Germinal center (tissue), 1 donor: ENCODE measurements at regions not wholly inside any gene's neighbourhood (a gene's known extent, or its start where the extent isn't known, plus 50 kb on each side); places are given as distances from the start of the nearest gene placed in this dataset.

Experiments used
- DNase-seq: peaks from one replicate; pipeline ENCODE4 v3.0.0; 2012; ENCODE audit warnings: mixed read lengths, low spot score

DNA sequence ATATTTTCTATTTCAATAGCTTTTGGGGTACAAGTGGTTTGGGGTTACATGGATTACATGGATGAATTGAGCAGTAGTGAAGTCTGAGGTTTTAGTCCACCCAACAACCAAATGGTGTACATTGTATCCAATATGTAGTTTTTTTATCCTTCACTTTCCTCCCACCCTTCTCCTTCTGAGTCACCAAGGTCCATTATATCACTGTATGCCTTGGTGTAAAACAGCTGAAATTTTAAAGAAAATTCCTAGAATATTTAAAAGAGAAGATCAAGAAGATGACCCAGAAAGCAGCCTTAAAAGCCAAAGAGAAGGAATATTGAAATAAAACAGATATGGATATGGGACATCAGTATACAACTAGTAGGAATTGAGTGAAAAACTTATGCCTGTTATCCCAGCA, 204.2 kb upstream of the COL8A1 start:
- no peak for DNase-seq

DNA sequence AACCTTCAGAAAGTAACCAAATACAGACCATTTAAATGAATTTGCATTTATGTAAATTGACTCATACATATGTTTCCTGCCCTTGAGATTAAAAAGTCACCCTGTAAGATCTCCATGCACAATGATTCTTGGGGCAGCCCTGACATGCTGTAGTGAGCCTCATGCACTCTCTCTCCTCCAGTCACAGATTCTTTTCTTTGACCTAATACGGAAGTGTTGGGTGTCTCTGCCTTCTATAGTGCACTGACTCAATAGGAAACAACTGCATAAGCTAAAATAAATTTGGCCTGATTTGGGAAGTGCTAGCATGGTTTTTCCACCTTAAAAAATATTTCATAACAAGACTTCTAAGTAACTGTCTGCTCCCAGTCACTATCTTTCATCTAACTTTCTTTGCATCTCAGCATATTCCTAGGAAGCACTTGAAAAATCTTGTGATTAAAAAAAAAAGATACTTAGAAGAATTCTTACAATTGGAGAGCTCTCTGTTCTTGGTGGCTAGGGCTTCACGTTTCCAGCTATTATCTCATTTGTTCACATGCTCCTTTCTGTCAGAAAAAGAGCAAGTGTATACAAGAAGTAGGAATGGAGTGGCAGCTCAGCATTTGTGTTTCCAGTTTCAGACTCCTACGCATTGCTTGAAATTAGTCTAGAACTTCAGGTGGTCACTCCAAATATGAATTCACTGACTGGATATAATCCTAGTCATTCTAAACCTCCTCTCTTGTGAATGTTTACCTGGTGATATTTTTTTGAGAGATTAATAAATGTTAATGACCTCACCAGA, 207.9 kb upstream of the COL8A1 start:
- no peak for DNase-seq

GRCh38 chr3:99429502-99429901, 208.9 kb upstream of the COL8A1 start:
- no peak for DNase-seq

DNA sequence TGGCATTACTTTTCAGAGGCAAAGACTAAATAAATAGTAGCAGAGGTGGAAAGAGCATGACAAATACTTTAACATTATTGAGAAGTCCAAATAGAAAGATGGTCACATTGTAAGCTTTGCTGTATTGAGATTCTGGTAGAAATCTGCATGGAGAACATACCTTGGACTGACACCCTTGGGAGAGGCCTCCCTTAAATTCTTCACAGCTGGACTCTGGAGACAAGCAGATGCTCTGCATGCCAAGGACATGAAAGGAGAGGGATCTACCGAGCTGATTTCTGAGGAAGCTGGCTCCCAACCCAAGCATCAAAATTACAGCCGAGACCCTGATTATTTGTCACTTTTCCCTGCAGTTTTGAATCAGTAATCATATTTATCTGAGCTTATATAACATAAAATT, 212.5 kb upstream of the COL8A1 start:
- DNase-seq, result no peak

DNA sequence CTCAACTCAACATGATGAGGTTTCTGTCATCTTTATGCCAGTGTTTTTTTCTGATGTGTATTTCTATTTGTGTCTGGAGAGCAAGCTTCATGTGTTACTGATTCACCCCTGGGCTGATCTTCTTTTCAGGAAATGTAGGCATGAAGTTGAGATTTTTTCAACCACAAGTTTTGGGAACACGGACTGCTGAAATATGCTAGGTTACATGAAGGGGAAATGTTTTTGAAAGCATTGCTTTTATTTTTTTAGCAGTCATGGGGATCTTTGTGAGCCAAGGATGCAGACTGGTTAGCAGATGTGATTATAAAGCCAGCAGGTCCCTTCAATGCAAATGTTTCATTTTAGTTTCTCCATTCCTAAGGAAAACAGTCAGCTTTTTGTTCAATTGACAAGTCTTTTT, 219.3 kb upstream of the COL8A1 start:
- no peak for DNase-seq

DNA sequence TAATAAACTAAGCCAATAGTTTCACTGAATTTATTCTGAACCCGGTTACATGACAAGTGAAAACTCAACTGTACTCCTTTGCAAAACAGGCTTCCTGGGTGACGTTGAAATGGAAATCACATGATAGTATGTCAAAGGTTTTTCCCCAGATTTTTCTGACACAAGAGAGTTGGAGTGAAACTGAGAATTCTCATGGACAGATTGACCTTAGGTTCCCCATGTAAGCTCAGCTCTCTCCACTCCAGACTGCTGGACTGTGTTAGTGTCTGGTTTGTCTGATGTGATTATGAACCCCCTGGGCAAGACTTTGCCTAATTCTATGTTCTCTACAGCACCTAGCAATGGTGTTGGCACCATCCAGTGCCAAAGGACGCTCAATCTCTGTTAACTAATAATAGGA, 219.7 kb upstream of the COL8A1 start:
- no peak for DNase-seq

- DNase-seq, result no peak
These were observed 220.2 kb upstream of the COL8A1 start for GRCh38 chr3:99418209-99418635.

DNA sequence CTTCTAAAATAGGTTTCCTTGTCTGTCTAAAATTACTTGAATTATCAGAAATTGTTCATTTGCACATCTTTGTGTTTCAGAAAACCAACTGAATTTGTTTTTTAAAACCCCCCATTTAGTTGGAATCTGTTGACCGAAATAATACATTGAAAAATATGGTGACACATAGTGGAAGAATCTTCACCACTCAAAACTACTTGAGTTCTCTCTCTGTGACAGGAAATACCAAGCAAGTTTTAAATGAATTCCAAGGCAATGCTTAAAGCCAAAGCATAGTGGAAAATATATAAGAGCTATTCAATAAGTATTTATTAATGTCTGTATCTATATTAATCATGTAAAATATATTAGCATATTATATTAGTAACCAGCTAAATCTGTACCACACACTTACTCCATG, 224.9 kb upstream of the COL8A1 start:
- no peak for DNase-seq

GRCh38 chr3:99410789-99411311, 227.5 kb upstream of the COL8A1 start:
- DNase-seq, result no peak

DNA sequence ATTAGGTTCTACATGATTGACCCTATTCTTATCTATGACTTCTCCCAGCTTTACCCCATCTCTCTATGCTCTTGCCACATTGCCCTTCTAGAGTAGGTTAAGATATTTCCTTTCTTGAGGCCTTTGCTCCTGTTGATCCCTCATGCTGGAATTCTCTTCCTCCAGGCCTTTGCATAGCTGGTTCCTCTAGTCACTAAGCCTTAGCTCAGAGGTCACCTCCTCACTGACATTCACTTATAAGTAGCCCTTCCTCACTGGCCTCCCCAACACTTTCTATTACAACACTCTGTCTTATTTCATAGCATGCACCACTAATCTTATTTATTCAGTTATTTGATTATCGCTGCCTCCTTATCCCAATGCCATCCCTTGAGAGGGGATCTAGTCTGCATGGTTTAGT, 228.4 kb upstream of the COL8A1 start:
- DNase-seq, result no peak

GRCh38 chr3:99407257-99407656, 231.1 kb upstream of the COL8A1 start:
- no peak for DNase-seq

DNA sequence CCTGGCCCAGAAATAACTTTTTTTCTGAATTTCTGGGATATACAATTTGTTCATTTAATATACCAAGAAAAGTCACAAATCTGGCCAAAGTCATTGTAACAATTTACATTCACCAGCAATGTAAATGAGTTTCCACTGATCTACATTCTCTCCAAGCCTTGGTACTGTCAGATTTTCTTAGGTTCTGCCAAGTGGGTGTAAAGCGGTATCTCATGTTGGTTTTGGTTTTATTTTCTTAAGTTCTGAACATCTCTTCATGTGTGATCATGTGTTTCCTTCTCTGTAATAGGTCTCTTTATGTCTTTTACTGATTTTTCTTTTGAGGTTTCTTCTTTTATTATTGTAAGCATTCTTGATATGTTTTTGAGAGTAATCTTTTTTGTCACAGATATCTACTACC, 235.6 kb upstream of the COL8A1 start:
- no peak for DNase-seq

DNA sequence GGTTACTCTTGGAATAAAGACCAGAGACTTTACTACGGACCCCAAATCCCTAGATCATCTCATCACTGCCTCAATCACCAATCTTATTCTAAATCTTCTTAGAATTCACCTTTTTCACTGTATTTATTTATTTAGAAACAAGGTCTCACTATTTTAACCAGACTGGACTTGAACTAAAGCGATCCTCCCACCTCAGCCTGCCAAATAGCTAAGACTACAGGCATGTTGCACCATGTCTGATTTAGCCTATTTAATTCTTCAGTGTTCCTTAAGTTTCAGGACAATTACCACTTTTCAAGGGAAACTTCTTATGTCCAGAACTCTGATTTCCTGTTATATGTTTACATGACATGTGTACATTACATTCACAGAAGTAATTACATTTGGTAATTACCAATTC, 238.0 kb upstream of the COL8A1 start:
- DNase-seq, result no peak

DNA sequence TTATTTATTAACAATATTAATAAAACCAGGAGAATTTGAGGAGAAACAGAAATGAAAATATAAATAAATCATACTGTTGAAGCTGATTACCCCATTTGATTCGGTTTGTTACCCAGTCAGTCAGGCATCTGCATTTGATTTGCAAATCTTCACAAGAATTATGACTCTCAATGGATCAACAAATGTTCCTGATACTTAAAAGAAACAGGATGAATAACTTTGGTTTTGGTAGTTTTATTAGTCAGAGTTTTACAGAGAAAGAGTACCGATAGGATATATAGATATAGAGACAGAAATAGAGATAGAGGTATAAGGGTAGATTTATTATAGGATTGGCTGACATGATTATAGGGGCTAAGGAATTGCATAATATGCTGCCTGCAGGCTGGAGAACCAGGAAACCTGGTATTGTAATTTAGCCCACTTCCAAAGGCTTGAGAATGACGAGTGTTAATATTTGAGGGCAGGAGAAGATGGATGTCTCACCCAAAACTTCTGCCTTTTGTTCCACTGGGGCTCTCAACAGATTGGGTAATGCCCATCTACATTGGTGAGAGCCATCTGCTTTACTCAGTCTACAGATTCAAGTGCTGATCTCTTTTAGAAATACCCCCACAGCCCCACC, 241.6 kb upstream of the COL8A1 start:
- DNase-seq, result no peak

DNA sequence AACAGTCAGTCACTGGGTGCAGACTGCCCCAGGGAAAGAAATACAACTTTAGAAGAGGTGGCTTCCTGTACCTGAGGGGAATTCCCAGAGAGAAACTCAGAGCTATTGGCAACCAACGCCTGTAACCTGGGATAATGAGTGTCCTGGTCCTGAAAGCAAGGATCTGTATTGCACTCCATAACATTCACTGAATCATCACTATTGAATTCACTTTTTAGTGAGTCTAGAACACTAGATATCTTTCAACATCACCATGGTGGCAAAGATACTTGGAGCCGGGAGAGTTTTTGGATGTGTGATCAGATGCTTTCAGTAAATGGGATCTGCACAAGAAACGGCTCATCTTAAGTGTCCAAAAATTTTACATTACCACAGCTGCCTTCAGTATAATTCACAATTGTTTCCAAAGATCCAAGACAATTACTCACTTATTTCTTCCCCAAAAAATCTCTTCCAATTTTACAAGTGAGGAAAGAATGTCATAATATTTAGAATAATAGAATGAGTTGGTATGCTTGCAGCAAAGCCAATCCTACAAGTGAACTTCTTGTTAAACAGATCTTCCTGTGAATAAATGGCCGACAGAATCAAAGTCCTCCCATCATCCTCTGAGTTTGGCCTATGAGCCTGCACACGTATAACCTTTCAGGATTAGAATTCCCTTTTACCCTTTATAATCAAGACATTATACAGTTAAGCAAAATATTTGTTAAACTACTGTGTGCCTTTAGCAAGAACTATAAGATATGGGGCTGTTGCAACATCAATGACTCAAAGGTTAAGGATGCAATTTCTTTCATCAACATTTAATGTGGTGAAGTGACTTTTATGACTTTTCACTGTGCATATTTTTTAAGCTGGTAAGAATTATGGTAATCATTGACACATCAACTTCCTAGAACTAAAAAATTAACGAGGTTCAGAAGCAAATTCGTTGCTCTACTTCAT, 243.3 kb upstream of the COL8A1 start:
- DNase-seq, result no peak

DNA sequence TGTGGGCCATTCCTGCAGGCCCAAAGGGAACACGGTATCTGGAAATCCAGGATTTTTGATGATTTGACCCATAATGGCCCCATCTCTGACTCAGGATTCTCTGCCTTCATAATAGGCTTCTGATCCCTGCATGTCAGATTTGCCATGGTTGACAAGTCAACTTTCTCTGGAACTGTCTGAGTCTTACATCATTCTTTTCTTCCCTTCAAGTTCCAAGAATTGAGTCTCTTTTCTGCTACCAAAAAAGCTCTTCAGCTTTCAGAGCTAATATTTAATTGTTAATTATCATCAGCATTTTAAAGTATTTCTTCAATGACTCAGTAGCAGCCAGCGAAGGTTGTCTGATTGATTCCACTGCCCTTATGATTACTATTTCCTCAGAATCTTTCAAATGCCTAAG, 244.4 kb upstream of the COL8A1 start:
- DNase-seq, result no peak

GRCh38 chr3:99388780-99389179, 249.6 kb upstream of the COL8A1 start:
- DNase-seq, result no peak

- no peak for DNase-seq
These were observed 253.8 kb upstream of the COL8A1 start for GRCh38 chr3:99384596-99384995.

DNA sequence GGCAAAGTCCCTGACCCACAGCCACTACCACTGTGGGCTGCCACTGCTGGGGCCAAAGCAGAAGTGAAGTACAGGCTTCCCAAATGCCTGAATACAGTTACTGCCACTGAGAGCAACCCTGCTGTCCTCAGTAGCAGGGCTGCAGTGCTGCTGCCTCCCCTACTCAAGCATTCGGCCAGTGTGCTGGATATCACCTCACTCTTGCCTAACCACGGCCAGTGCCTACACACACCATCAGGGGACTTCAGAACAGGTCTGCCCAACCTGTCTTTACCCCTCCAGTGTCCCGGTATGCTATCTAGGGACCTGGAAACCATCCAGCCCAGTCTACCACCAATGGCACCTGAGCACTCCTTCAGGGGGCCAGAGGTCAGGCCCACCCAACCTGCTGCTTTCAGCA, 261.5 kb upstream of the COL8A1 start:
- DNase-seq, result no peak

GRCh38 chr3:99373846-99374210, 264.6 kb upstream of the COL8A1 start:
- DNase-seq, result no peak

DNA sequence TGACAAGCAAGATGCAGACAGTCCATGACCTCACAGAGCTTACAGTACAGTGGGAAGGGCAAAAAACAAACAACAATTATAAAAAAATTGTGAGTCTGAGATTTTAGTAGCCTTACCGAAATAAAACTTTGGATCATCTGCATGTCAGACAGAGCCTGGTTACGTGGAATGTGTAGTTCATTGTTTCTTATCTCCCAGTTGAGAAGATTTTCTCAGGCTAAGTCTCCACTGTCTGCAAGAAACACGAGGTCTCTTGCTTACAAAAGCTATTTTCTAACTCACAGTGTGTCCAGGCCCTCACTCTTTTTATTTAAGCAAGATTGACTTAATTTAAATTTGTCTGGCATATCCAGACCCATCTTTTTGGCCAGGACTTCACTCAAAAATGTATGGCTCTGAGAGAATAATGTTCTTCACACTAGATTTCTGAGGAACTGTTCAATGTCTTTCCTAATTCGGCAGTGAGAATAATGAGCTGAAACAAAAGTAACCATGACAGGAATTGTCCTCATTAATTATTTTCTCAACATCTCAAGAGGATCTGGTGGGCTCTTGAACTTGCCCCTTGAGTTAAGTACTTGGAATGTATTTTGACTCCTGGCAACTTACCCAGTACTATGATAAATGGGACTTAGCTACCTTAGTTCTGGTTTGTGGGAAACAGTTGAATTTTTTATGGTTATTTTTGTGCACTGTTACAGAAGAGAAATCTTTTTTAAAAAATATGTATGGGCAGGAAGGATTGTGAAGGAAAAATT, 265.1 kb upstream of the COL8A1 start:
- no peak for DNase-seq
